H9 (cell line): ENCODE measurements at regions not wholly inside any gene's neighbourhood (a gene's known extent, or its start where the extent isn't known, plus 50 kb on each side); places are given as distances from the start of the nearest gene placed in this dataset.
"Not testable (repeated sequence)": the region's sequence is repeated elsewhere in the genome, so short reads cannot be mapped to it uniquely, and the experiment has no call there.

Source experiments
- DNase-seq: peaks from one replicate; pipeline ENCODE4 v3.0.0-alpha.2; 2017
- H2AFZ ChIP-seq: one replicate; pipeline ENCODE4 v1.6.1; 2013; ENCODE audit warnings: mild to moderate bottlenecking, low read length, control low read depth, moderate library complexity
- H2AK5ac ChIP-seq: 2 replicates; pipeline ENCODE4 v1.6.1; 2013; ENCODE audit warnings: low read length, control low read depth, mixed read lengths; ENCODE audit not compliant: insufficient read length
- H2BK120ac ChIP-seq: one replicate; pipeline ENCODE4 v1.6.1; 2013; ENCODE audit warnings: low read depth, mild to moderate bottlenecking, low read length, control low read depth, inconsistent platforms; ENCODE audit not compliant: poor library complexity, severe bottlenecking
- H2BK12ac ChIP-seq: 2 replicates; pipeline ENCODE4 v1.6.1; 2013; ENCODE audit warnings: low read length, control low read depth, mixed read lengths, low read depth; ENCODE audit not compliant: insufficient read length
- H2BK15ac ChIP-seq: 2 replicates; pipeline ENCODE4 v1.6.1; 2013; ENCODE audit warnings: low read depth, low read length, control low read depth
- H2BK20ac ChIP-seq: one replicate; pipeline ENCODE4 v1.6.1; 2013; ENCODE audit warnings: low read depth, mild to moderate bottlenecking, low read length, control low read depth, inconsistent platforms; ENCODE audit not compliant: poor library complexity, severe bottlenecking
- H2BK5ac ChIP-seq: 2 replicates; pipeline ENCODE4 v1.6.1; 2013; ENCODE audit warnings: low read length, control low read depth, mixed read lengths; ENCODE audit not compliant: insufficient read length
- H3K14ac ChIP-seq: 2 replicates; pipeline ENCODE4 v1.6.1; 2013; ENCODE audit warnings: low read length, control low read depth; ENCODE audit not compliant: insufficient read depth
- H3K18ac ChIP-seq: 2 replicates; pipeline ENCODE4 v1.6.1; 2013; ENCODE audit warnings: low read depth, mild to moderate bottlenecking, mixed read lengths, low read length, control low read depth; ENCODE audit not compliant: insufficient read length
- H3K23ac ChIP-seq: 2 replicates; pipeline ENCODE4 v1.6.1; 2013; ENCODE audit warnings: low read length, control low read depth, mixed read lengths, low read depth; ENCODE audit not compliant: insufficient read length
- H3K23me2 ChIP-seq: 2 replicates; pipeline ENCODE4 v1.6.1; 2013; ENCODE audit warnings: low read depth, mild to moderate bottlenecking, mixed read lengths, low read length, control low read depth; ENCODE audit not compliant: insufficient read length, poor library complexity, severe bottlenecking
- H3K27ac ChIP-seq: 2 replicates; pipeline ENCODE4 v1.5.1; 2013; ENCODE audit warnings: low read length, control low read depth, mixed read lengths, low read depth; ENCODE audit not compliant: insufficient read length
- H3K27me3 ChIP-seq: 2 replicates; pipeline ENCODE4 v1.6.1; 2013; ENCODE audit warnings: low read length, control low read depth, inconsistent platforms; ENCODE audit not compliant: insufficient read depth
- H3K4ac ChIP-seq: 2 replicates; pipeline ENCODE4 v1.6.1; 2013; ENCODE audit warnings: low read depth, mild to moderate bottlenecking, control low read depth, inconsistent platforms, low read length, moderate library complexity
- H3K4me1 ChIP-seq: 2 replicates; pipeline ENCODE4 v1.6.1; 2013; ENCODE audit warnings: low read length, control low read depth, inconsistent platforms; ENCODE audit not compliant: insufficient read depth
- H3K4me2 ChIP-seq: 2 replicates; pipeline ENCODE4 v1.6.1; 2013; ENCODE audit warnings: low read length, control low read depth, mixed read lengths; ENCODE audit not compliant: insufficient read length, insufficient read depth
- H3K56ac ChIP-seq: 2 replicates; pipeline ENCODE4 v1.6.1; 2013; ENCODE audit warnings: low read depth, mild to moderate bottlenecking, mixed read lengths, low read length, control low read depth; ENCODE audit not compliant: insufficient read length
- H3K79me1 ChIP-seq: 2 replicates; pipeline ENCODE4 v1.6.1; 2013; ENCODE audit warnings: low read depth, mild to moderate bottlenecking, moderate library complexity, low read length, control low read depth, inconsistent platforms; ENCODE audit not compliant: insufficient read depth, poor library complexity, severe bottlenecking
- H3K79me2 ChIP-seq: 2 replicates; pipeline ENCODE4 v1.6.1; 2013; ENCODE audit warnings: low read length, control low read depth, inconsistent platforms; ENCODE audit not compliant: insufficient read depth
- H3K9ac ChIP-seq: 2 replicates; pipeline ENCODE4 v1.6.1; 2013; ENCODE audit warnings: low read length, control low read depth, mixed read lengths; ENCODE audit not compliant: insufficient read length; ENCODE audit errors: extremely low read depth
- H3K9me3 ChIP-seq: one replicate; pipeline ENCODE4 v1.6.1; 2013; ENCODE audit warnings: low read depth, low read length, inconsistent platforms; ENCODE audit not compliant: control insufficient read depth
- H3T11ph ChIP-seq: one replicate; pipeline ENCODE4 v1.6.1; 2013; ENCODE audit warnings: mild to moderate bottlenecking, low read length, control low read depth, inconsistent platforms
- H4K20me1 ChIP-seq: one replicate; pipeline ENCODE4 v1.6.1; 2013; ENCODE audit not compliant: control insufficient read depth, insufficient read length, insufficient read depth
- H4K5ac ChIP-seq: 2 replicates; pipeline ENCODE4 v1.6.1; 2013; ENCODE audit warnings: low read depth, mild to moderate bottlenecking, mixed read lengths, low read length, control low read depth; ENCODE audit not compliant: insufficient read length
- H4K8ac ChIP-seq: replicated peaks from 2 replicates; pipeline ENCODE4 v1.6.1; 2013; ENCODE audit warnings: low read length, control low read depth, mixed read lengths, low read depth; ENCODE audit not compliant: insufficient read length
- H4K91ac ChIP-seq: 2 replicates; pipeline ENCODE4 v1.6.1; 2013; ENCODE audit warnings: low read depth, mild to moderate bottlenecking, moderate library complexity, mixed read lengths, low read length, control low read depth; ENCODE audit not compliant: insufficient read length
- H3K27ac Mint-ChIP-seq, 3 experiments: 2 replicates in 2 of 3; 3 replicates in 1 of 3; pipeline ENCODE4 v1.8.0; 2020 to 2021; ENCODE audit warnings: mixed read lengths in 3 of 3, mild to moderate bottlenecking in 1 of 3, moderate library complexity in 1 of 3
- H3K27me3 Mint-ChIP-seq: 2 replicates; pipeline ENCODE4 v1.8.0; 2021; ENCODE audit warnings: low read depth, mild to moderate bottlenecking, moderate library complexity, mixed read lengths
- H3K36me3 Mint-ChIP-seq, 3 experiments: 2 replicates in 2 of 3; 3 replicates in 1 of 3; pipeline ENCODE4 v1.8.0; 2020 to 2021; ENCODE audit warnings: low read depth in 3 of 3, mixed read lengths in 3 of 3; ENCODE audit not compliant: insufficient read depth in 1 of 3
- H3K4me1 Mint-ChIP-seq, 2 experiments: 2 replicates each; pipeline ENCODE4 v1.8.0; 2020; ENCODE audit warnings: mixed read lengths in 2 of 2
- H3K4me3 Mint-ChIP-seq, 2 experiments: 2 replicates in 1 of 2; 3 replicates in 1 of 2; pipeline ENCODE4 v1.8.0; 2020 to 2021; ENCODE audit warnings: mild to moderate bottlenecking in 2 of 2, mixed read lengths in 2 of 2, moderate library complexity in 1 of 2
- H3K9me3 Mint-ChIP-seq, 2 experiments: 2 replicates in 1 of 2; 3 replicates in 1 of 2; pipeline ENCODE4 v1.8.0; 2020; ENCODE audit warnings: mild to moderate bottlenecking in 2 of 2, mixed read lengths in 2 of 2, moderate library complexity in 1 of 2
- CTCF ChIP-seq: fragments of 200-600 bp; sonication (generic); conservative IDR thresholded peaks from 3 replicates; pipeline ENCODE4 v1.8.0; 2021; ENCODE audit warnings: antibody characterized with exemption, mild to moderate bottlenecking
- WGBS: extraction: QIAGEN DNeasy Blood & Tissue Kit; methylation state at CpG from one replicate; pipeline ENCODE4 v1.1.7; 2013; ENCODE audit warnings: missing lambda C conversion rate, low lambda C conversion rate, mixed read lengths; ENCODE audit not compliant: insufficient read length; ENCODE audit errors: extremely low coverage; 5-methylcytosine and 5-hydroxymethylcytosine counted together

- Histone ChIP-seq H3K4ac (no peak overlapping the region), H3K4me1 (peaks cover 10% of the 10 kb centered on the region; the same call in 1 of the 2 replicates), H4K5ac (no peak overlapping the region), H3T11ph (no peak overlapping the region), H2BK120ac (no peak overlapping the region), H2BK15ac (no peak overlapping the region), H3K27ac (no peak overlapping the region), H2AFZ (no peak overlapping the region), H2BK20ac (no peak overlapping the region), H4K91ac (no peak overlapping the region), H2AK5ac (no peak overlapping the region), H3K79me2 (no peaks in the 10 kb centered on the region), H3K23me2 (no peaks in the 10 kb centered on the region), H3K79me1 (no peaks in the 10 kb centered on the region), H3K18ac (no peak overlapping the region), H3K56ac (no peak overlapping the region), H3K4me2 (no peak overlapping the region), H2BK12ac (no peak overlapping the region), H3K9ac (no peak overlapping the region), H3K14ac (no peak overlapping the region), H3K9me3 (no peaks in the 10 kb centered on the region), H3K27me3 (no peaks in the 10 kb centered on the region), H2BK5ac (no peak overlapping the region), H4K20me1 (no peaks in the 10 kb centered on the region), H4K8ac (no peak overlapping the region), H3K23ac (no peak overlapping the region)
- H3K9me3 Mint-ChIP-seq, result peaks cover 7 to 10% of the 10 kb centered on the region in 2 experiments; a peak in 4 of 5 replicates
- H3K4me1 Mint-ChIP-seq, result peaks cover 23 to 25% of the 10 kb centered on the region in 2 experiments
- H3K27ac Mint-ChIP-seq, result no peak overlapping the region
- no peak for DNase-seq
- no CpG with 5 or more reads among the region's 5 CpGs for WGBS
- H3K4me3 Mint-ChIP-seq, result no peak overlapping the region
- TF ChIP-seq CTCF, result no peak
- H3K36me3 Mint-ChIP-seq, result peaks cover 0 to 3% (median 2%) of the 10 kb centered on the region in 3 experiments; a peak in 4 of 7 replicates
- H3K27me3 Mint-ChIP-seq, result 0 out of 2 replicates have a peak, but pooled peaks cover 2% of the 10 kb centered on the region
Measured at GRCh38 chr3:8313560-8314267, 187.9 kb upstream of the LMCD1 start.

GRCh38 chr3:8315526-8315925 is 186.1 kb upstream of the LMCD1 start:
- H3K9me3 ChIP-seq, H2BK15ac ChIP-seq, H4K8ac ChIP-seq, H2AFZ ChIP-seq, H2BK20ac ChIP-seq, H4K20me1 ChIP-seq, H2BK120ac ChIP-seq, H3K4me3 Mint-ChIP-seq, H3K9me3 Mint-ChIP-seq, H3K4me2 ChIP-seq, H3K27me3 ChIP-seq, H2AK5ac ChIP-seq, H3K27ac Mint-ChIP-seq, H3K23ac ChIP-seq, H4K5ac ChIP-seq, H2BK12ac ChIP-seq, H3T11ph ChIP-seq, H3K14ac ChIP-seq, H2BK5ac ChIP-seq, H3K27ac ChIP-seq, H3K23me2 ChIP-seq, H3K9ac ChIP-seq, H3K18ac ChIP-seq, H3K79me1 ChIP-seq, H3K79me2 ChIP-seq, DNase-seq, H4K91ac ChIP-seq, H3K36me3 Mint-ChIP-seq, H3K27me3 Mint-ChIP-seq, H3K56ac ChIP-seq, H3K4ac ChIP-seq: not testable (repeated sequence)
- H3K4me1 Mint-ChIP-seq, result peaks cover 23 to 25% of the 10 kb centered on the region in 2 experiments
- H3K4me1 ChIP-seq, result peaks cover 10% of the 10 kb centered on the region; the same call in 1 of the 2 replicates
- no CpG with 5 or more reads among the region's 3 CpGs for WGBS
